ENCODE measurements at regions not wholly inside any gene's neighbourhood (a gene's known extent, or its start where the extent isn't known, plus 50 kb on each side); places are given as distances from the start of the nearest gene placed in this dataset.
A peak's percentile ranks its signal among the peaks of the same experiment; 100 is the strongest.

DNA sequence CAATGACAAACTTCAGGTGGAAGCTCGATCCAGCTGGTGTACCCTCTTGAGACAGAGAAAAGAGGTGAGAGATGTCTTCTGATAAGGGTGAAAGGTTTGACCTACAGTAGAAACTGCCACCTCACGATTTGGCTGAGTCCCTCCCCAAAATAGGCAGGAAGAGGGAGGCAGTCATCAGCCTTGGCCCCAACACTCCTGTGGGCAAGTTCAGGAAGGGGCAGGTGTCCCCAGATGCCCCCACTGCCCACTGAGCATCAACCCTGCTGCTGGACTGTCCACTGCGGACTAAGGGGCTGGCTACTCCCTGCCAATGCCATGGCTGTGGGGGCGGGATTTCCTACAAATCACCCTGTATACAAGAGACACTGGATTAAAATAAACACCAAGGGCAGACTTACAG lies 441.4 kb downstream of the BUD13 start:
- WGBS, 4 donors = 71 to 85% (median 79%) methylated on average over 4 of the region's 4 CpGs
- H3K27me3 ChIP-seq = no peaks in the 10 kb centered on the region
- H3K4me3 ChIP-seq = no peak overlapping the region
- peak in 1 of 7 donors; percentile 10 for DNase-seq
- TF ChIP-seq, protein P1, sequence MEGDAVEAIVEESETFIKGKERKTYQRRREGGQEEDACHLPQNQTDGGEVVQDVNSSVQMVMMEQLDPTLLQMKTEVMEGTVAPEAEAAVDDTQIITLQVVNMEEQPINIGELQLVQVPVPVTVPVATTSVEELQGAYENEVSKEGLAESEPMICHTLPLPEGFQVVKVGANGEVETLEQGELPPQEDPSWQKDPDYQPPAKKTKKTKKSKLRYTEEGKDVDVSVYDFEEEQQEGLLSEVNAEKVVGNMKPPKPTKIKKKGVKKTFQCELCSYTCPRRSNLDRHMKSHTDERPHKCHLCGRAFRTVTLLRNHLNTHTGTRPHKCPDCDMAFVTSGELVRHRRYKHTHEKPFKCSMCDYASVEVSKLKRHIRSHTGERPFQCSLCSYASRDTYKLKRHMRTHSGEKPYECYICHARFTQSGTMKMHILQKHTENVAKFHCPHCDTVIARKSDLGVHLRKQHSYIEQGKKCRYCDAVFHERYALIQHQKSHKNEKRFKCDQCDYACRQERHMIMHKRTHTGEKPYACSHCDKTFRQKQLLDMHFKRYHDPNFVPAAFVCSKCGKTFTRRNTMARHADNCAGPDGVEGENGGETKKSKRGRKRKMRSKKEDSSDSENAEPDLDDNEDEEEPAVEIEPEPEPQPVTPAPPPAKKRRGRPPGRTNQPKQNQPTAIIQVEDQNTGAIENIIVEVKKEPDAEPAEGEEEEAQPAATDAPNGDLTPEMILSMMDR (IDR thresholded peaks at IDR 0.05) = no peak
- no peak for TF ChIP-seq POLR2A (IDR thresholded peaks at IDR 0.05)
- no peak overlapping the region for H3K27ac ChIP-seq
- intact Hi-C loops (cut with DNase I) = no loop called here
- no peaks in the 10 kb centered on the region for H3K36me3 ChIP-seq (replicated peaks in 1 of 2)
- H3K4me1 ChIP-seq (replicated peaks in 1 of 2) = no peaks in the 10 kb centered on the region
- H3K9me3 ChIP-seq (replicated peaks in 1 of 3) = no peaks in the 10 kb centered on the region

DNA sequence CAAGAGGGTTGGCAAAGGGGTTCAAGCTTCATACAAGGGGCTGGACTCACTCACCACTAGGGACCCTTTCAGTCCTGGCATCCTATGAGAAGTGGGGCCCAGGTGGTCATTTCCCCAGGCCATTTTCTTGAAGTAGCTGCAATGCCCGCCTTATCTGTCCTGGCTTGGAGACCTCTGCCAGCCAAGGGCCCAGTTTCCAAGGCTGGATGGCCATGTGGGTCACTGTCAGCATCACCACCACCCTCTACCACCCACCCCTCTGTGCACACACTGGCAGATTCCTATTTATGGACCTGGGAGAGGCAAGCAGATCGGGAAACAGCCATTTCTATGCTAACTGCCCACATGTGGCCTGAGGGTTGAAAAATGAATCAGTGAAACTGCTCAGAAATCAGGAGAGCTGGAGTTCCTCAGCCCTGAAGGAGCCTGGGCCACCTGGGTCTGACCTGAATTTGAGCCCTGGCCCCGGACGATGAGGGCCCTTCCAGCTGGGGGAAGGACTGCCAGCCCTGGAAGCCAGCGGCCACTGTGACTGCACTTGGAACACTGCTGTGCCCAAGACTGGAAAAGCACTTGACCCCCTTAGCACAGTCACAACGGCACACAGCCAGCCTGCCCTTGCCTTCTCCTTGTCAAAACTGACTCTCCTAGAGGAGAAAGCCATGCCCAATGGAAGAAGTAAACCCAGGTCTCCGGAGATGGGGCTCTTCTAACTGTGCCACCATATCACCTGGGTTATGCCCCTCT lies 442.2 kb downstream of the BUD13 start:
- WGBS, 4 donors = 87 to 94% (median 91%) methylated on average over 3 to 7 of the region's 7 CpGs

DNA sequence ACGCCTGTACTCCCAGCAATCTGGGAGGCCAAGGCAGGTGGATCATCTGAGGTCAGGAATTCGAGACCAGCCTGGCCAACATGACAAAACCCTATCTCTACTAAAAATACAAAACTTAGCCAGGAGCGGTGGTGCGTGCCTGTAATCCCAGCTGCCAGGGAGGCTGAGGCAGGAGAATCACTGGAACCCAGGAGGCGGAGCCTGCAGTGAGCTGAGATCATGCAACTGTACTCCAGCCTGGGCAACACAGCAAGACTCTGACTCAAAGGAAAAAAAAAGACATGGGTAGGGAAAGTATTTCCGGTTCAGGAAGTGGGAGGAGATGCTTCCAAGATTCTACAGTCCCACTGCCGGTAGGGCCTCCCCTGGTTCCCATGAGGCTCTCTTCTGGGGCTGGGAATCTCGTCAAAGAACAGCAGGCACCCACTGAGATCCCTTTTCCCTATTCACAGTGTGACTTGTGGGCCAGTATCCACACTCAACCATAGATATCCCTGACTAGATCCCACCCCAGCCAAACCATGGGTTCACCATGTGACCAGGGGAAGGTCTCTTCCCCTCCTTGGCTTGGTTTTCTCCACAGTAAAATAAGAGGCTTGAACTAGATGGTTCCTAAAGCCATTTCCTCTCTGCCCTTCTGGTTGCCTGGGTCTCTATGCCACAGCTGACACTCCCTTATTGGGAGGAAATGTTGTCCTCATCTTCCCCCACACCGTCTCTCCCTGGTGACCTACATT lies 443.3 kb downstream of the BUD13 start:
- no peaks in the 10 kb centered on the region for H3K27me3 ChIP-seq
- no peaks in the 10 kb centered on the region for H3K4me1 ChIP-seq (replicated peaks in 1 of 2)
- no peak for TF ChIP-seq POLR2A (IDR thresholded peaks at IDR 0.05)
- TF ChIP-seq, protein P1 (IDR thresholded peaks at IDR 0.05) = no peak
- DNase-seq = peak in 1 of 7 donors; percentile 15
- 83 to 87% (median 85%) methylated on average over 9 of the region's 9 CpGs for WGBS, 4 donors
- no peak overlapping the region for H3K4me3 ChIP-seq
- H3K9me3 ChIP-seq (replicated peaks in 1 of 3) = no peaks in the 10 kb centered on the region
- intact Hi-C loops (cut with DNase I) = no loop called here
- H3K27ac ChIP-seq = no peak overlapping the region
- no peaks in the 10 kb centered on the region for H3K36me3 ChIP-seq (replicated peaks in 1 of 2)

More for the DNA sequence above, 442.2 kb downstream of the BUD13 start:
- intact Hi-C loops (cut with DNase I) = no loop called here
- no peak for TF ChIP-seq POLR2A (IDR thresholded peaks at IDR 0.05)
- TF ChIP-seq, protein P1 (IDR thresholded peaks at IDR 0.05) = no peak
- no peaks in the 10 kb centered on the region for H3K9me3 ChIP-seq (replicated peaks in 1 of 3)
- no peaks in the 10 kb centered on the region for H3K27me3 ChIP-seq
- no peak overlapping the region for H3K27ac ChIP-seq
- peak in 1 of 7 donors; percentile 38 for DNase-seq
- H3K4me3 ChIP-seq = no peak overlapping the region
- H3K4me1 ChIP-seq (replicated peaks in 1 of 2) = no peaks in the 10 kb centered on the region
- H3K36me3 ChIP-seq (replicated peaks in 1 of 2) = no peaks in the 10 kb centered on the region

DNA sequence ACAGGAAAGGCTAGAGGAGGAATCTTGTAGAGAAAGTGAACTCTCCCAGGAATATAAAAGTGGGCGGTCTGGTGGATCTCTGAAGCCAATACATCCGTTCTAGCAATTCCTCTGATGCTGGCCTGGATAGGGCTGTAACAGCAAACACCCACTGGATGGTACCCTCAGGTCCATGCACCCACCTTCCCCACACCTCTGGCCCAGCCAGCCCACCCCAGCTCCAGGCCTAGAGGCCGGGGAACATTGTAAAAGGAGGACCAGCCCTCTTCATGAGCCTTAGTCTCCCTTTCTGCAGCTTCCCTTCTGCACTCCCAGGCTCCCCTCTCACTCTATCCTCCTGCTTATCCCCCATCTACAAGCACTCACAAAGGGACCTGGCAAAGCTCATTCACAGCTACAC lies 443.9 kb downstream of the BUD13 start:
- H3K9me3 ChIP-seq (replicated peaks in 1 of 3) = no peaks in the 10 kb centered on the region
- TF ChIP-seq, protein P1 (IDR thresholded peaks at IDR 0.05) = no peak
- H3K4me1 ChIP-seq (replicated peaks in 1 of 2) = no peaks in the 10 kb centered on the region
- WGBS, 4 donors = 70 to 81% (median 77%) methylated on average over 3 of the region's 3 CpGs
- intact Hi-C loops (cut with DNase I) = no loop called here
- H3K4me3 ChIP-seq = no peak overlapping the region
- H3K27me3 ChIP-seq = no peaks in the 10 kb centered on the region
- DNase-seq = peak in 1 of 7 donors; percentile 27
- no peak overlapping the region for H3K27ac ChIP-seq
- no peaks in the 10 kb centered on the region for H3K36me3 ChIP-seq (replicated peaks in 1 of 2)
